Gastroesophageal sphincter (tissue), 3 donors: ENCODE measurements at regions not wholly inside any gene's neighbourhood (a gene's known extent, or its start where the extent isn't known, plus 50 kb on each side); places are given as distances from the start of the nearest gene placed in this dataset.

ENCODE experiments used
- CTCF ChIP-seq, 4 experiments: fragments of 200-600 bp in 2 of 4; fragments of 450-650 bp in 2 of 4; sonication (generic) in 1 of 4; IDR thresholded peaks; one replicate each; pipeline ENCODE4 v1.5.1; 2017 to 2019; ENCODE audit warnings: antibody characterized with exemption in 4 of 4, mild to moderate bottlenecking in 2 of 4, moderate library complexity in 2 of 4
- POLR2A ChIP-seq, 2 donors: fragments of 450-650 bp; IDR thresholded peaks; one replicate each; pipeline ENCODE4 v1.6.1; 2017; ENCODE audit warnings: antibody characterized with exemption in 2 of 2, mild to moderate bottlenecking in 2 of 2, moderate library complexity in 1 of 2

- TF ChIP-seq CTCF (IDR thresholded peaks at IDR 0.05) (no peak), POLR2A (IDR thresholded peaks at IDR 0.05) (no peak)
These were observed 544.6 kb upstream of the HS3ST1 start for GRCh38 chr4:11973270-11973669.
